PC-9 (cell line): ENCODE measurements at regions not wholly inside any gene's neighbourhood (a gene's known extent, or its start where the extent isn't known, plus 50 kb on each side); places are given as distances from the start of the nearest gene placed in this dataset.

Source experiments
- EZH2 ChIP-seq: fragments of 200-600 bp; sonication (generic); IDR thresholded peaks from 2 replicates; pipeline ENCODE4 v1.8.0; 2017; ENCODE audit warnings: antibody characterized with exemption, low read depth
- TF ChIP-seq, protein P1 (sequence below): fragments of 200-600 bp; sonication (generic); conservative IDR thresholded peaks from 2 replicates; pipeline ENCODE4 v1.6.1; 2017; ENCODE audit warnings: mixed run types, antibody characterized with exemption, mild to moderate bottlenecking, moderate library complexity

DNA sequence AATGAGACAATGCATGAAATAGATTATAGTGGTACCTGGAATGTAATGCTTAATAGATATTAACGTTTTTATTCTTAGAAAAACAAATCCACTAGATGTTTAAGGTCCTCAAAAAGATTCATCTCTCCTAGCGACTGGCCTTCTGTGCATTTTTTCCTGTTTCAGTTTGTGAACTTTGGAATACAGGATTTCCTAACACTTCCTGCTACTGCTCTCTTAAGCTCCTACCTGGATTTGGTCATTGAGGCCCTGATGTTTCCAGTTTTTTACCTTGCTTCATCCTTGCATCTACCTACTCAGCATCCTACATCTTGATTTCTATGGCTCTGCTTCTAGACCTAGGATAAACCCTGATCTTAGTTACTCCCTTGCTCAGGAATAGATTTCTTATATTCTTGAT is 188.4 kb downstream of the ABCC12 start:
- TF ChIP-seq, protein P1, sequence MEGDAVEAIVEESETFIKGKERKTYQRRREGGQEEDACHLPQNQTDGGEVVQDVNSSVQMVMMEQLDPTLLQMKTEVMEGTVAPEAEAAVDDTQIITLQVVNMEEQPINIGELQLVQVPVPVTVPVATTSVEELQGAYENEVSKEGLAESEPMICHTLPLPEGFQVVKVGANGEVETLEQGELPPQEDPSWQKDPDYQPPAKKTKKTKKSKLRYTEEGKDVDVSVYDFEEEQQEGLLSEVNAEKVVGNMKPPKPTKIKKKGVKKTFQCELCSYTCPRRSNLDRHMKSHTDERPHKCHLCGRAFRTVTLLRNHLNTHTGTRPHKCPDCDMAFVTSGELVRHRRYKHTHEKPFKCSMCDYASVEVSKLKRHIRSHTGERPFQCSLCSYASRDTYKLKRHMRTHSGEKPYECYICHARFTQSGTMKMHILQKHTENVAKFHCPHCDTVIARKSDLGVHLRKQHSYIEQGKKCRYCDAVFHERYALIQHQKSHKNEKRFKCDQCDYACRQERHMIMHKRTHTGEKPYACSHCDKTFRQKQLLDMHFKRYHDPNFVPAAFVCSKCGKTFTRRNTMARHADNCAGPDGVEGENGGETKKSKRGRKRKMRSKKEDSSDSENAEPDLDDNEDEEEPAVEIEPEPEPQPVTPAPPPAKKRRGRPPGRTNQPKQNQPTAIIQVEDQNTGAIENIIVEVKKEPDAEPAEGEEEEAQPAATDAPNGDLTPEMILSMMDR, result no peak
- TF ChIP-seq EZH2, result no peak
